Smooth muscle cell (in vitro differentiated cells): ENCODE measurements at regions not wholly inside any gene's neighbourhood (a gene's known extent, or its start where the extent isn't known, plus 50 kb on each side); places are given as distances from the start of the nearest gene placed in this dataset.

Experiments used
- DNase-seq: peaks from one replicate; lab custom pipeline; 2025; ENCODE audit not compliant: unreplicated experiment; lab: John Stamatoyannopoulos, UW
- H2AFZ ChIP-seq: fragments of 200-600 bp; sonication (generic); 2 replicates; pipeline ENCODE4 v1.6.0; 2016; ENCODE audit warnings: antibody characterized with exemption, low read depth, mild to moderate bottlenecking
- H3F3A ChIP-seq: fragments of 200-600 bp; sonication (generic); 2 replicates; pipeline ENCODE4 v1.6.0; 2017; ENCODE audit warnings: antibody characterized with exemption, low read depth
- H3K27ac ChIP-seq: fragments of 200-600 bp; sonication (generic); 2 replicates; pipeline ENCODE4 v1.5.1; 2016; ENCODE audit warnings: low read depth, mild to moderate bottlenecking
- H3K27me3 ChIP-seq: fragments of 200-600 bp; sonication (generic); 2 replicates; pipeline ENCODE4 v1.6.1; 2016; ENCODE audit warnings: low read depth, mild to moderate bottlenecking
- H3K36me3 ChIP-seq: fragments of 200-600 bp; sonication (generic); 2 replicates; pipeline ENCODE4 v1.5.1; 2016; ENCODE audit warnings: low read depth
- H3K4me1 ChIP-seq: fragments of 200-600 bp; sonication (generic); 2 replicates; pipeline ENCODE4 v1.5.1; 2016; ENCODE audit warnings: low read depth
- H3K4me2 ChIP-seq: fragments of 200-600 bp; sonication (generic); 2 replicates; pipeline ENCODE4 v1.6.0; 2016; ENCODE audit warnings: mild to moderate bottlenecking
- H3K4me3 ChIP-seq: fragments of 200-600 bp; sonication (generic); 2 replicates; pipeline ENCODE4 v1.5.1; 2016; ENCODE audit warnings: mild to moderate bottlenecking
- H3K79me2 ChIP-seq: fragments of 200-600 bp; sonication (generic); 2 replicates; pipeline ENCODE4 v1.6.0; 2016; ENCODE audit warnings: low read depth, mild to moderate bottlenecking
- H3K9ac ChIP-seq: fragments of 200-600 bp; sonication (generic); 2 replicates; pipeline ENCODE4 v1.6.0; 2016; ENCODE audit warnings: low read depth
- H3K9me3 ChIP-seq: fragments of 200-600 bp; sonication (generic); replicated peaks from 2 replicates; pipeline ENCODE4 v1.5.1; 2016; ENCODE audit warnings: low read depth
- H4K20me1 ChIP-seq: fragments of 200-600 bp; sonication (generic); 2 replicates; pipeline ENCODE4 v1.6.0; 2016; ENCODE audit warnings: low read depth
- WGBS: methylation state at CpG from one replicate; pipeline ENCODE4 v1.1.7; 2016; ENCODE audit warnings: low lambda C conversion rate; 5-methylcytosine and 5-hydroxymethylcytosine counted together
- TF ChIP-seq, protein P1 (sequence below): fragments of 200-600 bp; sonication (generic); IDR thresholded peaks from 2 replicates; pipeline ENCODE4 v1.5.1; 2017; ENCODE audit warnings: borderline replicate concordance, mild to moderate bottlenecking, antibody characterized with exemption; ENCODE audit not compliant: insufficient read depth, poor library complexity, severe bottlenecking

DNA sequence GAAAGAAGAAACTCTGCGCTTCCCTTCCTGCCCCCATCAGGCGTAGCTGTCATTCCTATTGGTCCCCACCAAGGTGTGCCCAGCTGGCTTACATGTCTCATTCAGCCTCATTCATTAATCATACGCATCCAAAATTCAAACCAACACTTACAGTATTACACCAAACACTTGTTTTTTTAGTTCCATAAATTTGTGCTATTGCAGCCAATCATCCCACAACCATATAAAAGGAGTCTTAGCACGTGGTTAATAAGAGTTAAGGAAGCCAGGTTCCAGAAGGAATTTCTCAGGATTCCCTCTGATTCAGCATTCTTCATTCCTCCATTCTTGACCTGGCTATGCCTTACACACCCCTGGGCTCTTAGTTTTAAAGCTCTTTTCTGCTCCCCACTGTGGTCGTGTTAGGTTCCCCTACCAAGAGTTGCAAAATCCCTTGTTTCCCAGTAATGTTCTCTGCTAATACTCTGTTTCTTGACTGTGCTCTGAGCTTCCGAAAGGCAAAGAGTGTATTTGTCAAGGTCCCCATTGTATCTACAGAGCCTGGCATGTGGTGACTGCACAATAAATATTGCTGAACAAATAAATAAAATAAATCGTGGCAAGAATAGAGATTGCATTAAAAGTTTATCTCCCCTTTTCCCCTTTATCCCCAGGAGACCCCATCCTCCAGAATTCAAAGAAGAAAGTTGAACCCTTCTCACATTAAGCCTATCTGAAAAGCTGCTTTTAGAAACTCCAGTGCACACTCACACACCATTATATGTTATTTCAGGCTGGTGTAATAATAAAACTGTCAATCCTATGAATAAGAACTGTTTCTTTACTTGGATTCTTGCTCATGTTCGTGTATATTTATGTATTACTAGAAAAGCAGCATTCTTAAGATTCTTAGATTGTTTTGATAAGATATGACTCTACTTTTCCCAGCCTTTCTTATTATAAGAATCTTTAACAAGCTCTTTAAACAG is 514.4 kb downstream of the INHBA start:
- no peak overlapping the region for H2AFZ ChIP-seq
- H4K20me1 ChIP-seq: no peaks in the 10 kb centered on the region
- H3K9ac ChIP-seq: peak overlapping the region; percentile 14
- H3F3A ChIP-seq: no peaks in the 10 kb centered on the region
- no peaks in the 10 kb centered on the region for H3K27me3 ChIP-seq
- peak overlapping the region; percentile 49 for H3K4me2 ChIP-seq
- H3K27ac ChIP-seq: peak overlapping the region; percentile 88
- WGBS: 50% methylated on average over 8 of the region's 8 CpGs
- H3K4me1 ChIP-seq: peaks cover 9% of the 10 kb centered on the region
- TF ChIP-seq, protein P1, sequence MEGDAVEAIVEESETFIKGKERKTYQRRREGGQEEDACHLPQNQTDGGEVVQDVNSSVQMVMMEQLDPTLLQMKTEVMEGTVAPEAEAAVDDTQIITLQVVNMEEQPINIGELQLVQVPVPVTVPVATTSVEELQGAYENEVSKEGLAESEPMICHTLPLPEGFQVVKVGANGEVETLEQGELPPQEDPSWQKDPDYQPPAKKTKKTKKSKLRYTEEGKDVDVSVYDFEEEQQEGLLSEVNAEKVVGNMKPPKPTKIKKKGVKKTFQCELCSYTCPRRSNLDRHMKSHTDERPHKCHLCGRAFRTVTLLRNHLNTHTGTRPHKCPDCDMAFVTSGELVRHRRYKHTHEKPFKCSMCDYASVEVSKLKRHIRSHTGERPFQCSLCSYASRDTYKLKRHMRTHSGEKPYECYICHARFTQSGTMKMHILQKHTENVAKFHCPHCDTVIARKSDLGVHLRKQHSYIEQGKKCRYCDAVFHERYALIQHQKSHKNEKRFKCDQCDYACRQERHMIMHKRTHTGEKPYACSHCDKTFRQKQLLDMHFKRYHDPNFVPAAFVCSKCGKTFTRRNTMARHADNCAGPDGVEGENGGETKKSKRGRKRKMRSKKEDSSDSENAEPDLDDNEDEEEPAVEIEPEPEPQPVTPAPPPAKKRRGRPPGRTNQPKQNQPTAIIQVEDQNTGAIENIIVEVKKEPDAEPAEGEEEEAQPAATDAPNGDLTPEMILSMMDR: no peak
- H3K9me3 ChIP-seq: no peaks in the 10 kb centered on the region
- H3K4me3 ChIP-seq: no peak overlapping the region
- H3K36me3 ChIP-seq: no peaks in the 10 kb centered on the region
- no peaks in the 10 kb centered on the region for H3K79me2 ChIP-seq
- DNase-seq: no peak

GRCh38 chr7:41187322-41187721 is 515.6 kb downstream of the INHBA start:
- Histone ChIP-seq H3F3A (no peaks in the 10 kb centered on the region), H3K36me3 (no peaks in the 10 kb centered on the region), H3K9me3 (no peaks in the 10 kb centered on the region), H3K4me2 (no peak overlapping the region), H4K20me1 (no peaks in the 10 kb centered on the region), H2AFZ (no peak overlapping the region), H3K4me1 (peaks cover 9% of the 10 kb centered on the region), H3K27me3 (no peaks in the 10 kb centered on the region), H3K79me2 (no peaks in the 10 kb centered on the region), H3K27ac (peak overlapping the region; percentile 88), H3K4me3 (no peak overlapping the region), H3K9ac (no peak overlapping the region)
- TF ChIP-seq, protein P1: no peak
- no peak for DNase-seq
- WGBS: 80% methylated on average over 4 of the region's 4 CpGs

DNA sequence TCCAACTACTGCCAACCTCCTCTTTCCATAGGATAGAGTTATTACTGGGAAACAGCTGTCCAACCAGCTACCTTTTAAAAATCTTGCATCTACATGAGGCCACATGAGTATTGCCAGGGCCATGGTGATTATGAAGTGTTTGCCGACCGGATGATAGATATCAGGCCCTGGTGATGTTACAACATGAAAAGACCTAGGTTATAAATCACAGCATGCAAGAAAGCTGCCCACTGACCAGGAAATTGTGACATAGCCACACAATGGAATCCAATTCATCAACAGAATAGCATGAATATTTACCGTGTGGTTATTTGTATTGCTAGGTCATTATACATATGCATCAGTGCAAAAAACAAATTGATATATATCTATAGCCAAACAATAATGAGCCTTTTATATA is 517.0 kb downstream of the INHBA start:
- H3K4me2 ChIP-seq: no peak overlapping the region
- H3K4me1 ChIP-seq: peaks cover 9% of the 10 kb centered on the region
- DNase-seq: no peak
- H3K9ac ChIP-seq: no peak overlapping the region
- H3K79me2 ChIP-seq: no peaks in the 10 kb centered on the region
- H2AFZ ChIP-seq: no peak overlapping the region
- no peak overlapping the region for H3K27ac ChIP-seq
- H3K9me3 ChIP-seq: no peaks in the 10 kb centered on the region
- 51% methylated on average over 3 of the region's 3 CpGs for WGBS
- TF ChIP-seq, protein P1: no peak
- no peak overlapping the region for H3K4me3 ChIP-seq
- H4K20me1 ChIP-seq: no peaks in the 10 kb centered on the region
- H3K27me3 ChIP-seq: no peaks in the 10 kb centered on the region
- no peaks in the 10 kb centered on the region for H3F3A ChIP-seq
- no peaks in the 10 kb centered on the region for H3K36me3 ChIP-seq
